Tibial nerve (tissue), 4 donors: ENCODE measurements at regions not wholly inside any gene's neighbourhood (a gene's known extent, or its start where the extent isn't known, plus 50 kb on each side); places are given as distances from the start of the nearest gene placed in this dataset.

ENCODE experiments used
- EP300 ChIP-seq, 2 donors: sonication (generic); formaldehyde crosslinking; IDR thresholded peaks; one replicate each; pipeline ENCODE4 v1.6.1; 2017; ENCODE audit warnings: antibody characterized with exemption in 2 of 2, mild to moderate bottlenecking in 1 of 2
- POLR2A ChIP-seq, 2 donors: fragments of 450-650 bp; IDR thresholded peaks; one replicate each; pipeline ENCODE4 v1.6.1; 2017; ENCODE audit warnings: antibody characterized with exemption in 2 of 2, mild to moderate bottlenecking in 2 of 2, moderate library complexity in 2 of 2
- TF ChIP-seq, protein P1 (sequence below), 5 experiments: fragments of 200-600 bp in 3 of 5; fragments of 450-650 bp in 2 of 5; sonication (generic) in 3 of 5; IDR thresholded peaks; one replicate each; pipeline ENCODE4 v1.5.1; 2016 to 2019; ENCODE audit warnings: antibody characterized with exemption in 5 of 5, mild to moderate bottlenecking in 3 of 5, moderate library complexity in 2 of 5

DNA sequence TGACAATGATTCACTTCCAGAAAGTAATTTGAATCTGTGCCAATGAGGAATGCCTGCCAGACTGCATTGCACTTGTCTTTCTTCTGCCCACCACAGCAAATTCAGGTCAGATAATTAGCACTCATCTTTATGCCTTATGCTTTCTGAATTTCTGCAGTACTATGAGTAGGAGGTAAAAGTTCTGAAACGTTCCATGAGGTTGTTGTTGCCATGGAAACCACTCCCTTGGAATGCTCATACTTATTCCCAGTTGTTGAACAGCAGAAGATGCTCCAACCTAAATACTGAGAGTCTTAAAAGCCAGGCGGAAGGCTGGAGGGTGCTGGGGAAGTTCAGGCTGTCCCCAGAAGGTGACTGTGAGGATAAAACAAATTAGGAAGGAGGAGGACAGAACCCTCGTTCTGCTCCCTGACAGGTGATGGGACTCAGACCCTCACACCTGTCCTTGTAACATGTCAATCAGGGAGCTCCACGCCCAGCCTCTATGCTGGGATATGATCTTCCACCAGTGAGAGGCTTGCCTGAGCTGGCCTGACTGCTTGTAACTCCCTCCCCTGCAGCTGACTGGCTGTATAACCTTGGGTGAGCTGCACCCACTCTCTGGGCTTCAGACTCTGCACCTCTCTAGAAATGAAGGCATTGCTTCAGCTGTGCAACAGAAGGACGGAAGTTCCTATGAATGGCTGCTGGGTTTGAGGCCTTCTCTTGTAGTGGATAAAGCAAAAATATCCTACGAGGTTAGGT, 554.3 kb upstream of the MGMT start:
- TF ChIP-seq, protein P1, sequence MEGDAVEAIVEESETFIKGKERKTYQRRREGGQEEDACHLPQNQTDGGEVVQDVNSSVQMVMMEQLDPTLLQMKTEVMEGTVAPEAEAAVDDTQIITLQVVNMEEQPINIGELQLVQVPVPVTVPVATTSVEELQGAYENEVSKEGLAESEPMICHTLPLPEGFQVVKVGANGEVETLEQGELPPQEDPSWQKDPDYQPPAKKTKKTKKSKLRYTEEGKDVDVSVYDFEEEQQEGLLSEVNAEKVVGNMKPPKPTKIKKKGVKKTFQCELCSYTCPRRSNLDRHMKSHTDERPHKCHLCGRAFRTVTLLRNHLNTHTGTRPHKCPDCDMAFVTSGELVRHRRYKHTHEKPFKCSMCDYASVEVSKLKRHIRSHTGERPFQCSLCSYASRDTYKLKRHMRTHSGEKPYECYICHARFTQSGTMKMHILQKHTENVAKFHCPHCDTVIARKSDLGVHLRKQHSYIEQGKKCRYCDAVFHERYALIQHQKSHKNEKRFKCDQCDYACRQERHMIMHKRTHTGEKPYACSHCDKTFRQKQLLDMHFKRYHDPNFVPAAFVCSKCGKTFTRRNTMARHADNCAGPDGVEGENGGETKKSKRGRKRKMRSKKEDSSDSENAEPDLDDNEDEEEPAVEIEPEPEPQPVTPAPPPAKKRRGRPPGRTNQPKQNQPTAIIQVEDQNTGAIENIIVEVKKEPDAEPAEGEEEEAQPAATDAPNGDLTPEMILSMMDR (IDR thresholded peaks at IDR 0.05), result no peak
- TF ChIP-seq POLR2A (IDR thresholded peaks at IDR 0.05) (no peak), EP300 (IDR thresholded peaks at IDR 0.05) (no peak)
